HG02642 (cell line): ENCODE measurements at regions not wholly inside any gene's neighbourhood (a gene's known extent, or its start where the extent isn't known, plus 50 kb on each side); places are given as distances from the start of the nearest gene placed in this dataset.
"Not testable (repeated sequence)": the region's sequence is repeated elsewhere in the genome, so short reads cannot be mapped to it uniquely, and the experiment has no call there.

Experiments
- ATAC-seq: cut with Tn5 transposase; IDR thresholded peaks from one replicate; pipeline ENCODE4 v1.9.1; 2021; ENCODE audit warnings: mild to moderate bottlenecking; ENCODE audit not compliant: unreplicated experiment, poor library complexity

DNA sequence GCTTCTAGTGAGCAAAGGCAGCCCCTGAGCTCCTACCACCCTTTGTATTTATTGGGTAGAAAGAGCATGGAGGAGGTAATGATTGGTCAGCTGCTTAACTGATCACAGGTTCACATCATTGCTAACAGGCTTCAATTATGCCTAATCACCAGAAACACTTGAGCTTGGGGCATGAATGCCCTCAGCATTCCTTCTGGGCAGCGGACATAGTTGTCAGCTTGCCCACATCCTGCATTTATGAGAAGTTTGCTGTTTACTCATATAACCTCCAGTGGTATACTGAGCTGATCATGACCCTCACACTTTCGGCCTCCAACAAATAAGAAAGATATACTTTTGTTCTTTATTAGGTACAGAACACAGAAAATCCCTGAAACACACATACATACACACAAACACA is 140.3 kb upstream of the ODAD2 start:
- ATAC-seq: no peak

DNA sequence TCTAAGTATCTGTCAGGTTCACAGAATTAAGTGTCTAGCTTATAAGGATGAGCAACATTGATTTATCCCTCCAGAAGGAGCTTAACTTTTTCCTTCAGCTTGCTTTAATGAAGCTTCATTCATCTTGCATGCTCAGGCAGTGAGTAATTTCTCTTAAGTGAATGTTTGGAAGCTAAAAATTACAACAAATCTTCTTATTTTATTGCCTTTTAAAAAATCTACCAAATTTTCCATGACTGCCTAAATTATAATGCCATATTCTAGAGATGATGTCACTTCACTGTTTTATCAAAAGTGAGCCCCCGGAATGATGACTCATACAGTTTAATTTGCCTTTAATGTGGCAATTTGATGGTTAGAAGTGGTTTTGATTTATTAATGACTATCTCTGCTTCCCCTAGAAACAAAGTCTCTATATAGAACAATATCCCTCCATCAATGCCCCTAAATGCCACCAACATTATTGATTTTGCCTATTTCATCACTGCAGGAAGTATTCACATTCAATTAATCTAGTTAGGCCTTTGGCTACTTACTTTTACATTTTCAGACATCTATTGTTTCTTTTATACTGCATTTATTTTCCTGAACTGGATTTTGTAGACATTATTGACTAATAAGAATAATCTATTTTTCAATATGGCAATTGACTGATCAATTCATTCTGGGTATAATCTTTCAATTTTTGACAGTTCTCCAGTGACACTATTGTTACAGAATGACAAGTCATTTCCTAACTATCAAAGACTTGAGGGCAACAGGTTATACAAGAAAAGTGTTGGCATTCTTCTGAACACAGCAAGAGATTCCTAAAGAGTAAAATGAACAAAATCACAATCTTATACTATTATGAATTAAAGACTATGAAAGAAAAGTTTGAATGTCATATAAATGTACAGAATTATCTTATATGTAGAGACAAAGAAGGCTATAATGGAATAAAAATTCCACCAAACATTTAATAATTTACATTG is 139.3 kb upstream of the ODAD2 start:
- ATAC-seq: no peak

DNA sequence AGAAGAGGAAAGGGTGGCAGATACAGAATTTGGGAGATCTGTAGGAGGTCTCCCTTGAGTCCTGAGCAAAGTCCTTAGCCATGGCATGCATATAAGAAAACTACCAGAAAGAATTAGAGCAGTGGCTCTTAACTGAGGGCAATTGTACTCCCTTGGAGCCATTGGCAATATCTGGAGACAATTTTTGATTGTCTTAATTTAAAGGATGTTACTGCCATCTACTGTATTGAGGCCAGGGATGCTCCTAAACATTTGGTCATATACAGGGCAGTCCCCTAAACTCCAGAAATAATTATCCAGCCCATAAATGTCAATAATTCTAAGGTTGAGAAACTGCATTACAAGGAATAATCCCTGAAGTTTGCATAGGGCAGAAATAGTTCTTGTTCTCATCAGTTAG is 136.4 kb upstream of the ODAD2 start:
- ATAC-seq: no peak

DNA sequence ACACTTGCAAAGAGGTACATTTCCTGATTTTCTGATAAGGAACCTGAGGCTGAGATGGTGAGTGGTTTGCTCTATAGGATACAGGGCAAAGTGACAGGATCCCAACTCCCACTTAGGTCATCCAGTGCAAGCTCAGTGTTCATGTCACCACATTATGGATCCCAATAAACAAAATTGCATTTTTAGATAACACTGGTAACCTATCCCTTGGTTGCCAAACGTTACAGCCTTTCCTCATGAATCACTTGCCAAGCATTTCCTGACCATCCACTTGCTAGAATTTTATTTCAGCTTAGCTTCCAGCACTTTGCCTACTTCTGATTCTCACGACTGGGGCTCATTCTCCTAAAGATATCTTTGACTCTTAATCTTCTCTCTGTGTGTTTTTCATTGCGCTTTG is 131.4 kb upstream of the ODAD2 start:
- ATAC-seq: no peak

DNA sequence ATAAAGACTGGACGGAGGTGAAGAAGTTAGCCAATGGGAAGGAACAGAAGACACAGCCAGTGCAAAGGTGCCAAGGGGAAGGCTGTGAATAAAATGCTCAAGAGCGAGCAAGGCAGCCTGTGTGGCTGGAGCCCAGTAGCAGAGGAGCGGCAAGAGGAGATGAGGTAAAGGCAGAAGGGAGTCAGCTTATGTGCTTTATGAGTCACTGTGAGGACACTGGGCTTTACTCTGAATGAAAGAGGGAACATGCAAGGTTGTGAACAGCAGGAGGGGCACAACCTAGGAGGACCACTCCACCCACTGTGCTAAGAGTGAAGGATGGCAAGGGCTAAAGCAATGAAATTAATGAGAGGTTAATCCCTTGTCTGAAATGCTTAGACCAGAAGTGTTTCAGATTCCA is 129.0 kb upstream of the ODAD2 start:
- no peak for ATAC-seq

DNA sequence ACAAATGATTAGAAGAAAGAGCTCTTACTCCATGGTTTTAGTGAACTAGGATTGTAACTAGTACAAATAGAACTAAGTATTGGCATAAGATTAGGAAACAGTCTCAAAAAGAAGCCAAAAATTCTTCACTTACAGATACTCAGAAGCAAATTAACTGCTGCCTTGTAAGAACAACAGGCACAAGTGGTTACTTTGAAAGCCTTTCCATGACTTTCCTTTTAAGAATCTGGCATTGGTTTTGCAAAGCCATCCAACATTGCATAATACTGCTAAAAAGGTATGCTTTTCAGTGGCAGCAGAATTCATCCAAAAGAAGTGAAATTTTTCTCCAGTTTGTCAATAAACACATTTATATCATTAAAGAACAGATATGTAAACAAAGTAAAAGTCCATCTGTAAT is 126.8 kb upstream of the ODAD2 start:
- no peak for ATAC-seq

DNA sequence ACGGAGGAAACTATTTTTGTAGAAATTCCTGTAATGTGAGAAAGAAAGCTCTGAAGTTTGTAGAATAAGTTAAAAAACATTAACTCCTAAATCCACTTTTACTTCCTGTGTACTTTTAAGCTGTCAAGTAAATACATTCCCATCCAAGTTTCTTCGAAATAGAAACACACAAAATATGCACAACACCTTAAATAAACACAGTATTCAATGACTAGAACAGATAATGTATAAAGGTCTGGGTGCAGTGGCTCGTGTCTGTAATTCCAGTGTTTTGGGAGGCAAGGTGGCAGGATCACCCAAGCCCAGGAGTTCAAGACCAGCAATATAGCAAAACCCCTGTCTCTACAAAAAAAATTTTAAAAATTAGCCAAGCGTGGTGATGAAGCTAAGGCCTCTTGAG is 121.9 kb upstream of the ODAD2 start:
- ATAC-seq: no peak

DNA sequence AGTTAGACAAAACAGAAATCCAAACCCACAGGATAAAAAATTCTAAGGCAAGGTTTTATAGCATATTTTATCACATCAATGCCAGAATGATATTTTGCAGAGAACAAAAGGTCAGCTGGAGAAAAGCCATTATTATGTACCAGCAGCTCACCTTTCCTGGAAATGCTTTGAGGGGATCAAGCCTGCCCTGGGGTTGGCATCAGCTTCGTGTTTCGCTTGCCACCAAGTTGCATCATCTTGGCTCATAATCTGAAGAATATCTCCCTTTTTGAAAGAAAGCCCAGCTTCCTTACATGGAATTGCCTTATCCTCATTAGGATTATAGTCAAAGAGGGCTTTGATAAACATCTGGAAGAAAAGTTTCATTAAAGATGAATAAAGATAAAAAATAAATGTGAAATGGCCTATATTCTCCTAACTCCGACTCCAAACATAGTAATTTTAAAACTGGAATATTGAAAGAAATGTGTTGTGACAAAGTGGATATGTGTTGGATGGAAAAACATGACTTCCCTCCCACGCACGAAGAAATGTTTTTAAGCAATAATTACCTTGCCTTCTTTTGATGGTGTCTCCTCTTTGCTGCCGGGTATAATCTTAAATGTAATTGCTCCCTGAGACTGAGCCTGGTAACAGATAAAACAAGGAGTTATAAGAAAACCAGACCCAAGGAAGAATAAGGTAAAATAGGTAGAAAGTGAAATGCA is 121.3 kb upstream of the ODAD2 start:
- no peak for ATAC-seq

DNA sequence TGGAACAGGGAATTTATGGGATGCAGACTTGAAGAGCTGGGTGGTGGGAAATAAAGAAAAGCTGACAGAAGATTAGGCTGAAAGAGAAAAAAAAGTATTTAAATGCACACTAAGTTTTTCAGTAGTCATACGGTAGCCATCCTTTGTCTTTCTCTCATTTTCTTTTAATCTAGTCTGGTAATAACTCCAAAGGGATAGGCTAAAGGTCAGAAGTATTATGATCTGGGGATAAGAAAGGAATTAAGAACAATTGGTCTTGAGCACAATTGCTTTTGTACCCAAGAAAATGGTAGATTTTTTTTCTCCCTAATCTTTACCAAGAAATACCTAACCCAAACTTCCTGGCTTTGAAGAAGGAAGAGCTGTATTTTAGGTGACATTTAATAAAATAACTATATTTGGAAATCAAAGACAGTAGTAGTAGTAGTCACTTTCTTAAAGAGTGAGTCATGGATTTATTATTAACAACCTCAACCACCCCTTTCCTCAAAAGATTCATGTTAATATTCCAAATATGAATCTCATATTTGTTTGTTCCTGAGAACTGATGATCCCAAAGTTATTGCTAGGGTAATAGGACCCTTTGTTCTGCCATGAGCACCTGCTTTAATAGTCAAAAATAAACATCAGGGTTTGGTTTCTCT is 120.2 kb upstream of the ODAD2 start:
- ATAC-seq: no peak

DNA sequence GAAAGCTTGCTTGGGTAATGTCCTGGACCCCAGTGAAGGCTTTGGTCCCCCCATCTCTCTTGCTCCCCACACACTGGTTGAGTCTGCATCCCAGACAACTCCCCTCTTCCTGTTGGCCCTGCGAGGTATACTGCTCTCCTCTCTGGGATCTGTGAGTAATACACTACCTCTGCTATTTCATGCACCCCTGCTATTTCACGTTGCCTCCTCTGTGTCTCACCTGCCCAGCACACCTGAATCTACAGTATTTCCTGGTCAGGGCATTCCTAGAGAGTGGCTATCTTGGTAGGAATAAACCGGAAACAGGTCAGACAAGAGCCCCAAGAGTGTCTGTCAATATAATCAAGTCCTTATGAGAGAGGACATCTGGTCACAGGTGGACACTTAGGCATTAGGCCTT is 114.3 kb upstream of the ODAD2 start:
- ATAC-seq: no peak

DNA sequence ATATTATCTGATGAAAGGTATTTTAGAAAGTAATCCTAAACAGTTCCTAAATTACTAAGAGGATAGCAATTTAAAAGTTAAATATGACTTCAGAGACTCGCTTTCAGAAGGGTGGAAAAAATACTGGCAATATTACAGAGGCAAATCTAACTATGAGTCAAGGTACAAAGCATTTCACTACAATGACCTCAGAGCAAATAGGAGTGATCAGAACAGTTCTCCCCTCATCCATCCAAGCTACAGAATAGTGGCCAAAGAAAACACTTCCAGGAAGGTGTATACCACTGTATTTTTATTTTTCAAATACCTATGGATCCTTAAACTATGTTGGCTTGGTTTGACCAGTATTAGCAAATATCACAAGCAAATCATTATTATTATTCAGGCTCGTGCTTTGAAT is 112.8 kb upstream of the ODAD2 start:
- no peak for ATAC-seq

DNA sequence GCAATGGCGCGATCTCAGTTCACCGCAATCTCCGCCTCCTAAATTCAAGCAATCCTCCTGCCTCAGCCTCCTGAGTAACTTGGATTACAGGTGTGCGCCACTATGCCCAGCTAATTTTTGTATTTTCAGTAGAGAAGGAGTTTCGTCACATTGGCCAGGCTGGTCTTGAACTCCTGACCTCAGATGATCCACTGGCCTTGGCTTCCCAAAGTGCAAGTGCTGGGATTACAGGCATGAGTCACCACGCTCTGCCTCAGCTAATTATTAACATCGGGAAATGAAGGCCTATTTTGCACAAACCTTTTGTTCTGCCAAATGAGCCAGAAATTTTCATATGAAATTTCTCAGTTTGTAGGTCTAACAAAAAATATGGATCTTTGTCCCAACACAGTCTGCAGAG is 106.7 kb upstream of the ODAD2 start:
- ATAC-seq: no peak

DNA sequence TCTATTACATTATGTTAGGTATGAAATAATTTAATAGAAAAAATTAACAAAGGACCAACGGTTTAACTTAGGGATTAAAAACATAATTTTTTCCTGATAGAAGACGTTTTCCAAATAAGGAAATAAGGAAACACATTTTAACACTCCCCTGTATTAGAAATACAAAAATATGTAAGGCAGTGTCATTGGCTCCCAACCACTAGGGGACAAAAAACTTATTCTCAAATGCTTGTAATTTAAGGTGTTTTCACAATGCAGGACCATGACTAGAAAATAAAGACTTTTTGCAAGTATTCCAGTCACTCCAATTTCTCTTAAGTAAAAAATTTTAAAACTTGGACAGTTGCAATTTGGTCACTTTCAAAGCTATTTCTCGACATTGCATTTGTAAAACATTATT is 98.8 kb upstream of the ODAD2 start:
- no peak for ATAC-seq

DNA sequence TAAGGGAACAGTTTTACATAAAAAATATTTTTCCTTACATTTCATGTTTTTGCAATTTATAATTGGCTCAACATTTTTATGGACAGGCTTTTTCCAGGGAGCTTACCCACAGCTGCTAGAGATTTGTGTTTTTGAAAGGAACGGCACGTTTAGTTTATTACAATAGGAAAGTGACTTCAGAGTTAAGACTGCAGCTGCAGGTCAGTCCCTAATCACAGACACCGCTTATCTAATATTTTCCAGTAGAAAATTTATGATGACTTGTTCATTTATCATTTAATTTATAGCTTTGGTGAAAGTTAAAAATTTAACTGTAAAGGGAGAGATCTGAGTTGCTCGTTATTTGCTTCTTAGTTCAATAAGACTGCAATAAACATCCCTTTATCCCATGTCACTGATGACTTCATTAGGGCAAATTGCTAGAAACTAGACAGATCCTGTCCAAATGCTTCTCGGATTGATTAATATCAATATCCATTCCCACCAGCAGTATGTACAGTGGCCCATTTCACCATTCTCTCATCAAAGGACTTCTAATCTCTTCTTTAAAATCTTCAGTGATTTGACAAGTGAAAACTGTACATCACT is 97.0 kb upstream of the ODAD2 start:
- no peak for ATAC-seq

DNA sequence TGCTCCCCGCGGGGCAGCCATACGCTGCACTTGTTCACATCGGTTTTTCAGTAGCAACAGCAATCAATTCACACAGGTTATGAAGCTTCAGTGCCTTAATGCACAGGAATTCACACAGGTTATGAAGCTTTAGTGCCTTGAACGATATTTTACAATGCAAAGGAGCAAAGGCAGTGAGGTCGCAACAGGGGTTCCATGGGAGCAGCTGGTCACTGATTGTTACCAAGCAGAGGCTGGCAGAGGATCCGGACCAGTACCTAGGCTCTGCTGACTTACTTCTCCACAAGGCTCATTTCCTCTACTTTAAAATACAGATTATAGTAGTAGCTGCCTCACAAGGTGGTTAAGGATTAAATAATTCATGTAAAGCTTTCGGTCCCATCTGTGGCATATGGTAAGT is 95.2 kb upstream of the ODAD2 start:
- no peak for ATAC-seq

DNA sequence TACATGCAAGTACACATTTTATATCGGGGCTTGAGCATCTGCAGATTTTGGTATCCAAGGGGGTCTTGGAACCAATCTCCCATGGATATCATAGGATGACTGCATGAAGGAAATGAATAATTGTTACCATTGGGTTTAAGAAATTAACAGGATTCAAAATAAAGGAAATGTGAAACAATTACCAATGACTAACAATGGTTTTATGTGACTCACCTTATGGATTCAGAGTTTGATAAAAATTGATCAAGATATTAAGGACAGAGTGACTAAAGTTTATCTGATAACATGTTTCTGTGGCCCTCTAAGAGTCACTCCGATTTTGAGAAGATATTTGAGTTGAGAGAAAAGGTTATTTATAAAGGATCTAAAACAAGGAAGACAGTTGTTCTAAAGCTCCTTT is 93.0 kb upstream of the ODAD2 start:
- no peak for ATAC-seq

DNA sequence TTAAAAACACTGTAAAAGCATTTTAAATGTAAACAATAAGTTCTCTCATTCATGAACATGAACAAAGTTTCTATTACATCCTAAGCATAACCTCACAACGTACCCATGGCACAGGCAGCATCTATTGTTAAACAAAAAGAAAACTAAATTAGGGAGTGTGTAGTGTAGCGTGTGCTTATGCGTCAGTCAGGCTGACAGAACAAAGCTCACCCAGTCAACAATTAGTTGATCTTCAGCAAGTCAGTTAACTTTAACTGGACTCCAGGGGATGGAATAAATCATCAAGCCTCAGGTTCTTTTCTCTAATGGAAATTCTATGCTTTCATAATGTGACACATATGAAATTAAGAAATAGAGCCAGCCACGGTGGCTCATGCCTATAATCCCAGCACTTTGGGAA is 91.6 kb upstream of the ODAD2 start:
- ATAC-seq: no peak

DNA sequence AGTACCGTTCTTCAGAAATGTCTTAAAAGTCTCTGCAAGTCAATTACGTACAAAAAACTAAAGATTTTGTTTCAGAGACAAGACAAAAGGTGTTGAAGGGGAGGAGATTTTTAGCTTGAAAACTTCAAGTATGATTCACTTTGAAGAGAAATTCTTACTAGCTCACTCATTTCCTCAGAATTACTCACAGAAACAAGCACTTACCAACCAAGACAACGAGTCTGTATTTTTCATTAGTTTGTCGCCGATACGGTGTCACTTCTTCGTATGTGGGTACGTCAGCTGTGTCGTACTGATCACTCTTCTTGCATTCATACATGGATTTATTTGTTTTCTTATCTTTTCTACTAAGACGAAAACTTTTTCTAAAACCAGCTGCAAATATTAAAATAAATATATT is 90.6 kb upstream of the ODAD2 start:
- no peak for ATAC-seq

DNA sequence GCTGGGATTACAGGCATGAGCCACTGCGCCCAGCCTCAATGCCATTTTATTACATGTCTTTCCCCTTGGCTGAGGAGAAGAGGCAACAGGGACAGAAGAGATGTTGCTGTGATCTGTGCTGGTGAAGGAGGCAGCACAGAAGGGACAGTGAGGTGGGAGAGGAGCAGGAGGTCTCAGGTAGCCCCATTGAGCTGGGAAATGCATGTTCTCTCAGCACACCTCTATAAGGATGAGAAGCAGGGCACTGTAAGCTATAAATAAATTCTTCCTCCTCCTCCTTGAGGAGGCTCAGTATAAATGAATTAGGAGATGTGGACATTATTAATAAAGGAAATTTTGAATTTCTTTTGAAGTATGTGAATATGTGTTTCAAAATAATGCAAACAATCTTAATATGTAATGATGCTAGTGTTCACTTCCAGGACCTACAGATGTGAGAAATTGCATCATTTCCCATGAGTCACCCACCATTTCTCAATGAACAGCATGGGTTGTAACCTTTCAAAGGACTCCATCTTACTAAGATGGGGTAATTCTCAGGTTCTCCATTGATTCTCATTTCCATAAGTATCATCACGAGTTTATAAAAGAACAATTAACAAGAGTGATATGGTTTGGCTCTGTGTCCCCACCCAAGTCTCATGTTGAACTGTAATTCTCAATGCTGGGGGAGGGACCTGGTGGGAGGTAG is 88.9 kb upstream of the ODAD2 start:
- no peak for ATAC-seq

DNA sequence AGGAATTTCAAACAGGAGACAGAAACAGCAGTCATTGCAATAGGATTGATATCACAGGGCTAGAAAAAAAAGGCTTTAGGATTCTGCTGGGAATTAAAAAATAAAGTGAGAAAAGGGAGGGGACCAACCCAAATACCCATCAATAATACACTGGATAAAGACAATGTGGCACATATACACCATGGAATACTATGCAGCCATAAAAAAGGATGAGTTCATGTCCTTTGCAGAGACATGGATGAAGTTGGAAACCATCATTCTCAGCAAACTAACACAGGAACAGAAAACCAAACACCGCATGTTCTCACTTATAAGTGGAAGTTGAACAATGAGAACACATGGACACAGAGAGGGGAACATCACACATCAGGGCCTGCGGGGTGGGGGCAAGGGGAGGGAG is 86.9 kb upstream of the ODAD2 start:
- not testable (repeated sequence) for ATAC-seq
